D341Med (cell line): ENCODE measurements at regions not wholly inside any gene's neighbourhood (a gene's known extent, or its start where the extent isn't known, plus 50 kb on each side); places are given as distances from the start of the nearest gene placed in this dataset.
"Not testable (repeated sequence)": the region's sequence is repeated elsewhere in the genome, so short reads cannot be mapped to it uniquely, and the experiment has no call there.

ENCODE experiments used
- DNase-seq: peaks from one replicate; pipeline ENCODE4 v3.0.0; 2012; ENCODE audit warnings: low spot score

- DNase-seq: no peak
These were observed 141.4 kb downstream of the KCNRG start for GRCh38 chr13:50156561-50157127.

DNA sequence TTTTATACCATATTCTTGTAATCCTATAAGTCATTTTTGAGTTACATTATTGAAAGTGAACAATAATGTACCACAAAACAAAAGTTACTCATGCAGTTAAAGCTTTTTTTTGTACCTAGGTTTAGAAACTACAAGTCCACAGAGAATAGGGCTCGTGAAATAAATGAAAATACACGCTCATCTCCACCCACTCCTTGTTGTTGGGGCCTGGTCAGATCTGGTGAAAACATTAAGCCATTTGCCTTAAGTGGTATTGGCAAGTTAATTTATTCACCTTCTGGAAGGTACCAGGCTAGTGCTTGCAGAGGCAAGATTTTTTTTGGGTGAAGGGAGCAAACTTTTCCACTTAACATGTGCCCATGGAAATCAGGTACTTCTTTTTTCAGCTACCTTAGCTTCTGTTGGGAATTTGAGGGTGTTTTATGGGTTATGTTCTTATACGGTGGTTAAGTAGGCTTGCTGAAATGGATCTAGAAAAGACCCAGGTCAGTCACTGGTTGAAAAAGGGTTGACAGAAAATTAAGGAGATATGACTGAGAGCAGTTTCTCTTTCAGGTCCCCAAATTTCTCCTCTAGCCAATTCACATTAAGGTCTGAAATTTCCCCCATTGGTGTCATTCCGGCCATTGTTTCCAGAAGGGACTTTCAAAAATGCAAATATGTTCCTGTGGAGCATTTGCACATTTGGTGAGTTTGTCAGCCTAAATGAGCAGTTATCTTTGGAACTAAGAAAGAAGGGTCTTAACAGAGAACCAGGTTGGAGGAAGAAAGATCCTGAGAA lies 143.3 kb downstream of the KCNRG start:
- DNase-seq: no peak

GRCh38 chr13:50159607-50160006 lies 144.4 kb downstream of the KCNRG start:
- no peak for DNase-seq

DNA sequence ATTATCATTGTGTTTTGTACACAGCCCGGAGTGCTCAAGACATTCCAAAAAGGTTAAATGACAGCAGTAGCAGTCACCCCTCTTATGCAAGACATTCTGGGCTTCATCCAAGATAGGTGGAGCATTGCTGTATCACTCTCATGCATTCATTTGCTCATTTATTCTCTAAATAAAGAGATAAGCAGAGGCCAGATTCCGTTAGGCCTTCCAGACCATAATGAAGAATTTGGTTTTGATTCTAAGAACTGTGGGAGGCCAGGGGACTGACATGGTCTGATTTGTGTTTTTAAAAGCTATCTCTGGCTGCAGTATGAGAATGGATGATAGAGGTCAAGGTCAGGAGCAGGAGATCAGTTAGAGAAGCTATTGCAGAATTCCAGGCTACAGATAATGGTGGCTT lies 145.8 kb downstream of the KCNRG start:
- no peak for DNase-seq

GRCh38 chr13:50162001-50162400 lies 146.8 kb downstream of the KCNRG start:
- DNase-seq: no peak

DNA sequence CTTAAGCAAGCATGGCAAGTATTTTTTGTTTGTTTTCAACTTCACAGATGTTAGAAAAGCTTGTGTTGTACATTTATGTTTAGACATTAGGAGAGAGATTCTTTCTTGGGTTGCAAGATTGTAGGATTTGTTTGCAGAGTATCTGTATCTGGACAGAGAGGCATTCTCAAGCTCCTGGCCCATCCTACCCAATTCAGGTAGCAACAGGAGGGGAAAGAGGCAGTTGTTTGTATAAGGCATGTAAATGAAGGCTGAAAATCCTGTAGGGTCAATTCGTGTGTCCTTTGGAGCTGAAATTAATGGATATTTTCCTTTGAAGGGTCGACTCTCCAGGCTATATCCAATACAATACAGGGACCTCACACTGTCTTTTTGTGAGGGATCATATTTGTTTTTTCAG lies 147.3 kb downstream of the KCNRG start:
- no peak for DNase-seq

DNA sequence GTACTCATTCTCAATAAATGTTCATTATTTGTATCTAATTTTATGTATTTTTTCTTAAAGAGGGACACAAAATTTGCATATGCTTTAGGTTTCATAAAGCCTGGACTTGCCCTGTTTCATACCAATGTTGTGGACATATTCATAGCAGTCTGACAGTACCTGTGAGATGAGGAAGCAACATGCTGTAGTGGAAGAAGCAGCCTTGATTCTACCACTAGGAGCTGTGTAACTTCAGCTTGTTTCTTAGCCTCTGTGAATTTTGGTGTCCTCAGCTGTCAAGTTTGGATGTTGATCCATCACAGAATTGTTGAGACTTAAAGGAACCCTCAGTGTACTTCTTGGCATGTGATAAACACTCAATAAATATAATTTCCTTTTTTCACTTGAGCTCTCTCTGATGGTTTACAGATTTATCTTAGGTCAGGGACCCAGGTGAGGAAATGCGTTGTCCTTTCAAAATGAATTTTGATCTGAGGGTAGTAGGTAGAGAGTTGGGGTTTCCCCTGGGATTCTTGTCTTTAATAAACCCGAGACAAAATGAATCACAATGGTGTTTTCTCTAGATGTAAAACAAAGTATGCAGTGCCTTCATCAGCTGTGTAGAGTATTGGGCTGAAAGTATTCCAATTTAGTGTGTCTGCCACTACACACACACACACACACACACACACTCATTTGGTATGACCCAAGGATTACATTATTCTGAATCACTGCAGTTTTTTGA lies 152.1 kb downstream of the KCNRG start:
- no peak for DNase-seq

DNA sequence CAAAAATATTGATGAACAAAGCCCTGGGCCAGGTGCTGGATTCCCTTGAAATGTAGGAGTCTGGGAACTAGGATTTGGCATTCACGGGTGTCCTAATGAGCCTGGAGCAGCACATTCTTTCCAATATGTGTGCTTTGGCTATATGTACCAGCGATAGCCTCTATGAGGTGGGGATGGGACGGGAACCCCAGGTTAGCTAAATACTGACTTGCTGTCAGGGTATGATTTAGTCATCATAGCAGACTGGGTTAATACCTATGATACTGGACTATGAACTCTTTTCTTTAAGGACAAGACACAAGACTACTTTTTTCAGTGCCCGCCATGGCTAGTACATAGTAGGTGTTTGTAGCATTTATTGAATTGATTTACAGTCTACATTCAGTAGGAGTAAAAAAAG lies 152.7 kb downstream of the KCNRG start:
- DNase-seq: no peak

DNA sequence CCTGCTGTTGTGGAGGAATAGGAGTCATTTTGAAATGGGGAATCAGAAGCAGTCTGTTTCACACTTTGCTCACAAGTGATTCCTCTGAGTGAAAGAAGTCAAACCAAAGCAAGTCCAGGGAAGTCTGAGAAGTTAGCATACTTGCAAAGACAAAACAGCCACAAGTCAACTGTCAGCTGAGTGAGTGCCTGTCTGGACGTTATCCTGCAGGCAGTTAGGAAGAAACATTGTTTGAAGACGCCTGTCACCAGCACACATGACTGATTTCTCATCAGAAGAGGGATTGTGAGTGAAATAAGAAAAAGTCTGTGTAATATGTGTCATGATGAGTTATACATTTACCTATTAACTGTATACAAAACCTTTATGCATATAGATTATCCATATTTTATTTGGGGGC lies 153.5 kb downstream of the KCNRG start:
- DNase-seq: no peak

DNA sequence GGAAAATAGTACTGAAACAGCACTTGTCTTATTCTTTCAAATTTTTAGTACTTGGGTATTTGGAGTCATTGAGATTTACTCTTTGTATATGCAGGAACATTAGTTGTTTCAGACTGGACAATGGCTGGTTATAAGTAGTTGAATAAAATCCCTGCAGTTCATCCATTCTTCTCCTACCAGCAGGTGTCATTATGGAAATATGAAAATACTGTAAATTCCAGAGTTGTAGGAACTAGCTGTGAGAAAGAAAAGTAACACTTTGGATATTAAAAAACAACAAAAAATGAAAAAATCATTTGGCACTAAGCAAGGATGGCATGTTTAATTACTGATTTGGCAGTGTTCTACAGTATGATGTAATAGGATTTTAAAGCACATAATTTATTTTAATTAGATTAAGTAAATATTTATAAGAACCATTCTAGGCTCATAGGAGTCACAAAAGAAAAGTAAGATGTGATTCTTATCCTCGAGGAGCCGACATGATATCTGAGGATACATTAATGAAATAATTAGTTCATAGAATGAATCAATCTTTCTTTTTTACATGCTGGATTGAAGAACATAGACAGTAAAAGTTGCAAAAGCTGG lies 155.3 kb downstream of the KCNRG start:
- no peak for DNase-seq

DNA sequence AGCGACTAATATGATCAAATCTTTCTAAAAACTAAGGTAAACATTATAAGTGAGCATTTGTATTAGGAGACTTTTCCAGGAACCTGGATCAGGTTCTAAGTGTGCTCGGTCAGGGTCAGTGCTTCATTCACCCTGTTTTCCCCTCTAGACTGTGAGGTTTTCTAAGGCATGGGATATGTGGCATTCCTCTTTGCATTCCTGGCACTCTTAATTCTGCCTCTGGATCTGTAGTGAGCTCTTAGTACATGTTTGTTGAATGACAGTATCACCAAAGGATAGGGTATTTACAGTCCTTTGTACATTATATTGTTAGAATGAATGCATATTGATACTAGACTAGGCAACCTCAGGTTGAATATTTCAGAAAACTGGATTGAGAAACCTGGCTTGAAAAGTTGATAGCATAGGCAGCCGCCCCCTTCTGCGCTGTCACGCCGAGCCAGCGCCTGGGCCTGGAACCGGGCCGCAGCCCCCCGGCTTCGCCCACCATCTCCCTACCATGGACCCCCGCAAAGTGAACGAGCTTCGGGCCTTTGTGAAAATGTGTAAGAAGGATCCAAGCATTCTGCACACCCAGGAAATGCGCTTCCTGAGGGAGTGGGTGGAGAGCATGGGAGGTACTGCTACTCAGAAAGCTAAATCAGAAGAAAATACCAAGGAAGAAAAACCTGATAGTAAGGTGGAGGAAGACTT lies 156.5 kb downstream of the KCNRG start:
- DNase-seq: no peak

DNA sequence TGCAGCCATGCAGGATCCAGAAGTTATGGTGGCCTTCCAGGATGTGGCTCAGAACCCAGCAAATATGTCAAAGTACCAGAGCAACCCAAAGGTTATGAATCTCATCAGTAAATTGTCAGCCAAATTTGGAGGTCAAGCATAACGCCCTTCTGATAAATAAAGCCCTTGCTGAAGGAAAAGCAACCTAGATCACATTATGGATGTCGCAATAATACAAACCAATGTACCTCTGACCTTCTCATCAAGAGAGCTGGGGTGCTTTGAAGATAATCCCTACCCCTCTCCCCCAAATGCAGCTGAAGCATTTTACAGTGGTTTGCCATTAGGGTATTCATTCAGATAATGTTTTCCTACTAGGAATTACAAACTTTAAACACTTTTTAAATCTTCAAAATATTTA lies 157.8 kb downstream of the KCNRG start:
- DNase-seq: not testable (repeated sequence)

DNA sequence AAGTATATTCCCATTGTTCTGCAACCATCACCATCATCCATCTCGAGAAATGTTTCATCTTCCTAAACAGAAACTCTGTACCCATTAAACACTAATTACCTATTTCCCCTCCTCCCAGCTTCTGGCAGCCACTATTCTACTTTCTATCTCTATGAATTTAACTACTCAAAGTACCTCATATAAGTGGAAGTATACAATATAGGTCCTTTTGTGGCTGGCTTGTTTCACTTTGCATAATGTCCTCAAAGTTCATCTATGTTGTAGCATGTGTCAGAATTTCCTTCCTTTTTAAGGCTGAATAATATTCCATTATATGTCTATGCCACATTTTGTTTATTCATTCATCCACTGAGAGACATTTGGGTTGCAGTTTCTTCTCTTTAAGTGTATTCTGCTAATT lies 159.4 kb downstream of the KCNRG start:
- no peak for DNase-seq

DNA sequence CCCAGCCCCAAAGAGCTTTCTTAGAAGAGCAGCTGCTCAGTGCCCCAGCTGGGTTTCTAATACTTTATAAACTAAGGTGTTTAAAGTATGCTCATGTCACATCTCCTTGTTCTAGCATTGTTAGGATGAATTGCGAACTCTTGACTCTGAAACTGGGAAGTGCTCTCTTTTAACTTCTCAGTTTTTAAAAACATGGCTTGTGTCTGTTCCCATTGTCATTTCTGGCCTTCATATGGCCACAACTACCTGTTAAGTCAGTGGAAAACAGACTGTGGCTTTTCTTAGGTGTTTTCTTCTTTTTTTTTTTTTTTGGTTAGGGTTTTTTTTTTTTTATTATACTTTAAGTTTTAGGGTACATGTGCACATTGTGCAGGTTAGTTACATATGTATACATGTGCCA lies 164.7 kb downstream of the KCNRG start:
- no peak for DNase-seq

GRCh38 chr13:50185769-50186763 lies 170.8 kb downstream of the KCNRG start:
- not testable (repeated sequence) for DNase-seq

- DNase-seq: no peak
These were observed 172.2 kb downstream of the KCNRG start for GRCh38 chr13:50187352-50188029.

DNA sequence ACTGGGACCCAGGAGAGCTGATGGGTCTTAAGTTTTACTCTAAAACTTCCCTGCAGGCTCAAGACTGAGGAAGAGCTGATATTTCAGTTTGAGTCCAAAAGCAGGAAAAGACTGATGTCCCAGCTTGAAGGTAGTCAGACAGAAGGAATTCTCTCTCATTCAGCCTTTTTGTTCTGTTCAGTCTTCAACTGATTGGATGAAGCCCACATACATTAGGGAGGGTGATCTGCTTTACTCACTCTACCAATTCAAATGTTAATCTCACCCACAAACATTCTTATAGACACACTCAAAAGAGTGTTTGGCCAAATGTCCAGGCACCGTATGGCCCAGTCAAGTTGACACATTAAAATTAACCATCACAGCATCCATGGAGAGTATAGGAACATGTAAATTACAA lies 173.5 kb downstream of the KCNRG start:
- DNase-seq: no peak

DNA sequence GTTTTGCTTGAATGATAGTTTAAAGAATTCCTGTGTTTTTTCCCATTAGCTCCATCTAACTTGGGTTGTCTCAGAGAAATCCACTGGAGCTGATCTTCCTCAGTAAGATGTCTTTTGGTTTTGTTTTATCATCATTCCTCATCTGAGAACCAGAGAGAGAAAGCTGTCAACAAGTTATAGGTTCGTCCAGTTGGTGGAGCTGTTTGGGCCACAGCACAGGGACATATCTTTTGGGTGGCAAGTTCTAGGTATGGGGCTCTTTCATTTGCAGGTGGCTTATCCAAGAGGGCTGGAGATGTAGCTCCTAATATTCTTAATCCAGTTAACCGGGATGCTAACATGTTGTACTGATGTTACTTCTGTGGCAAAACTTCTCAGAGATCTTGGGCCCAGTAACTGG lies 174.2 kb downstream of the KCNRG start:
- no peak for DNase-seq

DNA sequence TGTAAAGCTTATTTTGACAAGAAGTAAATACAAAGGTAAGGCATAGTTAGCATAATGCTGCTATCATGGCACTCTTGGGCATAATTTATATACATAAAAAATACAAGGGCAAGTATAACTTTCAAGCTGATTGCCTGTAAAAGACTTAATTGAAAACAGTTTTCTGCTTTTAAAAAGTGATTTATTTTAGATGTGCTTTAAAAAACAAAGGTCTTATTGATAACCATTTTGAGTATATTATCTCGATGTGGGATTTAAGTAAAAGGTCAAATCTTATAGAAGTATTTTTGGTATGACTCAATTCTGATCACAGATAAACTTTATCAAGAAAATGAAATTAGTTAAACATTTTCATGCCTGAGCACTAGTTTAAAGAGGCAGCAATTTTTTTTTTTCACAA lies 175.8 kb downstream of the KCNRG start:
- no peak for DNase-seq

- DNase-seq: no peak
These were observed 177.1 kb downstream of the KCNRG start for GRCh38 chr13:50192272-50192813.
